ENCODE measurements at regions not wholly inside any gene's neighbourhood (a gene's known extent, or its start where the extent isn't known, plus 50 kb on each side); places are given as distances from the start of the nearest gene placed in this dataset.

DNA sequence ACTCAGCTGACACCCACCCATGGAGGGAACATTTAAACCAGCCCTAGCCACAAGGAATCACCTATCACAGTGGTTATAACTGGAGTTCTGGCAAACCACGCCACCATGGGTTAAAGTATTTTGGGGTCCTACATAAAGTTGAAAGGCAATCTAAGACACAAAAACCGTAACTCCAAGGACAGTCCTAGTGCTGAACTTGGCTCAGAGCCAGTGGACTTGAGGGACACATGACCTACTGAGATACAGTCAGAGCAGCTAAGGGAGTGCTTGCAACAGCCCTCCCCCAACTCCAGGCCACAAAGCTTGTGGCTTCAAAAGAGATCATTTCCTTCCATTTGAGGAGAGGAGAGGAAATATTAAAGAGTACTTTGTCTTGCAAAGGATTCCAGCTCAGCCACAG lies 300.5 kb downstream of the FGF13 start:
- H3K4me3 ChIP-seq, result no peak overlapping the region
- no peak overlapping the region for H3K27ac ChIP-seq
- no peaks in the 10 kb centered on the region for H3K4me1 ChIP-seq
- intact Hi-C loops (cut with DNase I; ENCODE audit: low total_unique reads), result no loop called here
- H3K9me3 ChIP-seq, result no peaks in the 10 kb centered on the region
- no peak for DNase-seq
- no peaks in the 10 kb centered on the region for H3K36me3 ChIP-seq (ENCODE audit: low read depth, missing control alignments)
- 36 to 39% methylated on average over 2 of the region's 2 CpGs for WGBS, 2 donors
- no peaks in the 10 kb centered on the region for H3K27me3 ChIP-seq
- TF ChIP-seq, protein P1, sequence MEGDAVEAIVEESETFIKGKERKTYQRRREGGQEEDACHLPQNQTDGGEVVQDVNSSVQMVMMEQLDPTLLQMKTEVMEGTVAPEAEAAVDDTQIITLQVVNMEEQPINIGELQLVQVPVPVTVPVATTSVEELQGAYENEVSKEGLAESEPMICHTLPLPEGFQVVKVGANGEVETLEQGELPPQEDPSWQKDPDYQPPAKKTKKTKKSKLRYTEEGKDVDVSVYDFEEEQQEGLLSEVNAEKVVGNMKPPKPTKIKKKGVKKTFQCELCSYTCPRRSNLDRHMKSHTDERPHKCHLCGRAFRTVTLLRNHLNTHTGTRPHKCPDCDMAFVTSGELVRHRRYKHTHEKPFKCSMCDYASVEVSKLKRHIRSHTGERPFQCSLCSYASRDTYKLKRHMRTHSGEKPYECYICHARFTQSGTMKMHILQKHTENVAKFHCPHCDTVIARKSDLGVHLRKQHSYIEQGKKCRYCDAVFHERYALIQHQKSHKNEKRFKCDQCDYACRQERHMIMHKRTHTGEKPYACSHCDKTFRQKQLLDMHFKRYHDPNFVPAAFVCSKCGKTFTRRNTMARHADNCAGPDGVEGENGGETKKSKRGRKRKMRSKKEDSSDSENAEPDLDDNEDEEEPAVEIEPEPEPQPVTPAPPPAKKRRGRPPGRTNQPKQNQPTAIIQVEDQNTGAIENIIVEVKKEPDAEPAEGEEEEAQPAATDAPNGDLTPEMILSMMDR (IDR thresholded peaks at IDR 0.05), result no peak
- no peak for TF ChIP-seq POLR2A (IDR thresholded peaks at IDR 0.05)

Small RNAs in the stretch of these regions (small RNA-seq; reads per million reads assigned to genes)
- gene RN7SKP31, result 0 reads per million in 2 donors
- gene RNU6-985P, result 0 reads per million in 2 donors
